OCI-LY7 (cell line): ENCODE measurements at regions not wholly inside any gene's neighbourhood (a gene's known extent, or its start where the extent isn't known, plus 50 kb on each side); places are given as distances from the start of the nearest gene placed in this dataset.

Source experiments
- BruUV-seq: library from RNA; stranded (reverse); fragments of 400-500 nt; replicated peaks from 2 replicates; lab custom pipeline; 2021; lab: Mats Ljungman, UMichigan
- CTCF ChIA-PET: fragments of 300-600 bp; sonication (Branson Sonifier 250); formaldehyde crosslinking; loops from one replicate; lab custom pipeline; 2022; ENCODE audit warnings: antibody characterized with exemption; ENCODE audit not compliant: unreplicated experiment; lab: Charles Lee
- POLR2A ChIA-PET: fragments of 300-600 bp; sonication (Branson Sonifier 250); formaldehyde crosslinking; loops from one replicate; lab custom pipeline; 2022; ENCODE audit warnings: antibody characterized with exemption; lab: Charles Lee
- DNase-seq: peaks from one replicate; pipeline ENCODE4 v3.0.0-alpha.2; 2015; ENCODE audit warnings: low spot score
- H2AFZ ChIP-seq: fragments of 200-600 bp; sonication (generic), shearing (Covaris generic); 2 replicates; pipeline ENCODE4 v1.6.1; 2014; ENCODE audit warnings: mild to moderate bottlenecking, antibody characterized with exemption, low read length, moderate library complexity
- H3K27ac ChIP-seq: fragments of 200-600 bp; sonication (generic); 2 replicates; pipeline ENCODE4 v1.5.1; 2014; ENCODE audit warnings: mixed run types, low read depth, mild to moderate bottlenecking, moderate library complexity, low read length, inconsistent platforms; ENCODE audit not compliant: poor library complexity, severe bottlenecking
- H3K36me3 ChIP-seq: fragments of 200-600 bp; sonication (generic); 2 replicates; pipeline ENCODE4 v1.6.1; 2014; ENCODE audit warnings: mild to moderate bottlenecking, antibody characterized with exemption, low read length, moderate library complexity, mixed read lengths; ENCODE audit not compliant: insufficient read depth
- H3K4me1 ChIP-seq: fragments of 200-600 bp; sonication (generic); 2 replicates; pipeline ENCODE4 v1.5.1; 2014; ENCODE audit warnings: mild to moderate bottlenecking, low read length; ENCODE audit not compliant: insufficient read depth, poor library complexity, severe bottlenecking
- H3K4me2 ChIP-seq: fragments of 200-600 bp; sonication (generic); 2 replicates; pipeline ENCODE4 v1.6.1; 2014; ENCODE audit warnings: mild to moderate bottlenecking, low read length
- H3K4me3 ChIP-seq: fragments of 200-600 bp; sonication (generic); 2 replicates; pipeline ENCODE4 v1.5.1; 2014; ENCODE audit warnings: mild to moderate bottlenecking, low read depth, low read length; ENCODE audit not compliant: poor library complexity, severe bottlenecking
- H3K79me2 ChIP-seq: fragments of 200-600 bp; sonication (generic); 2 replicates; pipeline ENCODE4 v1.6.1; 2016; ENCODE audit warnings: low read depth, mild to moderate bottlenecking, low read length, moderate library complexity, mixed read lengths; ENCODE audit not compliant: insufficient read depth
- H3K9me2 ChIP-seq: fragments of 200-600 bp; sonication (generic); 2 replicates; pipeline ENCODE4 v1.6.1; 2016; ENCODE audit warnings: mild to moderate bottlenecking, low read length, mixed read lengths; ENCODE audit not compliant: insufficient read depth
- H3K9me3 ChIP-seq: fragments of 200-600 bp; sonication (generic); 2 replicates; pipeline ENCODE4 v1.6.1; 2014; ENCODE audit warnings: mild to moderate bottlenecking, mixed run types, low read length, mixed read lengths
- H4K20me1 ChIP-seq: fragments of 200-600 bp; sonication (generic); 2 replicates; pipeline ENCODE4 v1.6.1; 2014; ENCODE audit warnings: mild to moderate bottlenecking, antibody characterized with exemption, low read length, moderate library complexity, mixed read lengths; ENCODE audit not compliant: insufficient read depth
- EZH2phosphoT487 ChIP-seq: fragments of 200-600 bp; sonication (generic); IDR thresholded peaks from 2 replicates; pipeline ENCODE4 v1.6.1; 2018; ENCODE audit warnings: low read depth, borderline replicate concordance, mild to moderate bottlenecking, mixed run types, antibody characterized with exemption, low read length, moderate library complexity, mixed read lengths
- intact Hi-C: fragments of 100-400 bp; cut with micrococcal nuclease; formaldehyde crosslinking; loops from one replicate; pipeline ENCODE4 v1.10.0; 2022; ENCODE audit not compliant: unreplicated experiment
- TF ChIP-seq, protein P1 (sequence below): fragments of 200-600 bp; sonication (generic); conservative IDR thresholded peaks from 2 replicates; pipeline ENCODE4 v1.5.1; 2014; ENCODE audit warnings: mild to moderate bottlenecking, antibody characterized with exemption, low read length, moderate library complexity, mixed read lengths

DNA sequence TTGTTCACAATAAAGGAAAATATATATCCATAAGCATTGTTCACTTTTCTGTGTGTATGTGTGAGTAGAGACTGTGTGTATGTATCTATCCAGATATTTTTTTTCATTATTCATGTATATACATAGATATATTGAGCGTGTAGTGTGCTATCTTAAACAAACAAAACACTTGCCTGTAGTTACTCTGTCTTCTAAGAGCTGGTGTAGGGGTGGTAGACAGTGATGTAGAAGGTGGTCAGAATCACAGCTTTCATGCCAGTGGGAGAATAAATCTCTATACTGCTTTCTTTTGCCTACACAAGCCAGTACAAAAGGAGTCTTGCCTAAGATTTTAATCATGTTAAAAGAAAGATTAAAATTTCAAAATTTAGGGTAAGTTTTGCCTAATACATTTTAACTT lies 122.0 kb downstream of the UCHL5 start:
- Histone ChIP-seq H3K9me3 (no peaks in the 10 kb centered on the region), H3K4me2 (no peak overlapping the region), H4K20me1 (no peaks in the 10 kb centered on the region), H3K36me3 (no peaks in the 10 kb centered on the region), H3K4me1 (no peaks in the 10 kb centered on the region), H3K27ac (no peak overlapping the region), H2AFZ (no peak overlapping the region), H3K4me3 (no peak overlapping the region), H3K79me2 (no peaks in the 10 kb centered on the region), H3K9me2 (no peaks in the 10 kb centered on the region)
- TF ChIP-seq EZH2phosphoT487 = no peak
- TF ChIP-seq, protein P1, sequence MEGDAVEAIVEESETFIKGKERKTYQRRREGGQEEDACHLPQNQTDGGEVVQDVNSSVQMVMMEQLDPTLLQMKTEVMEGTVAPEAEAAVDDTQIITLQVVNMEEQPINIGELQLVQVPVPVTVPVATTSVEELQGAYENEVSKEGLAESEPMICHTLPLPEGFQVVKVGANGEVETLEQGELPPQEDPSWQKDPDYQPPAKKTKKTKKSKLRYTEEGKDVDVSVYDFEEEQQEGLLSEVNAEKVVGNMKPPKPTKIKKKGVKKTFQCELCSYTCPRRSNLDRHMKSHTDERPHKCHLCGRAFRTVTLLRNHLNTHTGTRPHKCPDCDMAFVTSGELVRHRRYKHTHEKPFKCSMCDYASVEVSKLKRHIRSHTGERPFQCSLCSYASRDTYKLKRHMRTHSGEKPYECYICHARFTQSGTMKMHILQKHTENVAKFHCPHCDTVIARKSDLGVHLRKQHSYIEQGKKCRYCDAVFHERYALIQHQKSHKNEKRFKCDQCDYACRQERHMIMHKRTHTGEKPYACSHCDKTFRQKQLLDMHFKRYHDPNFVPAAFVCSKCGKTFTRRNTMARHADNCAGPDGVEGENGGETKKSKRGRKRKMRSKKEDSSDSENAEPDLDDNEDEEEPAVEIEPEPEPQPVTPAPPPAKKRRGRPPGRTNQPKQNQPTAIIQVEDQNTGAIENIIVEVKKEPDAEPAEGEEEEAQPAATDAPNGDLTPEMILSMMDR = no peak
- CTCF ChIA-PET = no interaction called here
- BruUV-seq = no TSS peak
- POLR2A ChIA-PET = interaction anchor here (0.5 to 0.6 kb wide), 2 partner anchors 61 to 91 kb away, joined by 3 to 4 read pairs; no protein-coding TSS in a partner anchor
- DNase-seq = no peak
- intact Hi-C loops = no loop called here

DNA sequence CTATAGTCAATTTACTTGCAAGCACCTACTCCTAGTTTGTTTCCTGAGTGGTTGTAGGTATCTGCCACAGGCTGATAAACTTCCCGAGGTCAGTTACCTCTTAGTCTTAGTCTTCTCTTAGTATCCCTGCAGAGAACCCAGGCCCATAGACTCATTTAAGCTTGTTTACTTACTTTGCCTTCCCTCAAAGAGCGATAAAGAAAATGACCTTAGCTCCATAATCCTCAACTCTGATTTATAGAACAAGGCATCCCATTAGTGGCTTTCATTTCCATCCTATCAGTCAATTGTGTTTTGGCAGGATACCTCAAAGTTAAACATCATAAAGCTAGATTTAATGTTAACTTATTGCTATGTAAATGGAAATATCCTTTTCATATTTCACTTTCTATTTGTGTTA lies 119.7 kb downstream of the UCHL5 start:
- Histone ChIP-seq H3K27ac (no peak overlapping the region), H3K4me1 (no peaks in the 10 kb centered on the region), H3K9me2 (no peaks in the 10 kb centered on the region), H3K36me3 (no peaks in the 10 kb centered on the region), H3K4me3 (no peak overlapping the region), H3K79me2 (no peaks in the 10 kb centered on the region), H3K9me3 (no peaks in the 10 kb centered on the region), H3K4me2 (no peak overlapping the region), H2AFZ (no peak overlapping the region), H4K20me1 (no peaks in the 10 kb centered on the region)
- POLR2A ChIA-PET = interaction anchor here (0.6 to 2.9 kb wide), 6 partner anchors 9 to 129 kb away, joined by 3 to 15 read pairs (median 3); no protein-coding TSS in a partner anchor
- intact Hi-C loops = no loop called here
- CTCF ChIA-PET = no interaction called here
- DNase-seq = no peak
- no TSS peak for BruUV-seq
- TF ChIP-seq, protein P1 = no peak

DNA sequence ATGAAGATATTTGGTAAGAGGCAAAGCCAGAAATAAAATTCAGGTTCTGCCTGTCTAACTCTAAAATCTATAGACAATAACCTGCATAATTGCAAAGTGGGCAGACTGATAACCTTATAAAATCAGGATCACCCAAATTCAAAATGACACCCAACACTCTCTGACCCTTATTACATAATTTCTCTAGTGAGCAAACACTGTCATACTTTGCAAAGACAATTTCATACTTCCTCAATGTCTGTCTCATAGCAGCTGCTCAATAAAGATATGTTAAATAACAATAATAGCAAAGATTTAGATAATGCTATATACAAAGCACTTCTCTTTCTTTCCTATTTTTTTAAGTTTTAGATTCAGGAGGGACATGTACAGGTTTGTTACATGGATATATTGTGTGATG lies 118.5 kb downstream of the UCHL5 start:
- TF ChIP-seq EZH2phosphoT487 = no peak
- TF ChIP-seq, protein P1 = no peak
- H3K27ac ChIP-seq = no peak overlapping the region
- no peak overlapping the region for H3K4me2 ChIP-seq
- DNase-seq = no peak
- ChIA-PET CTCF (no interaction called here), POLR2A (interaction anchor here (1.7 kb wide), 1 partner anchor 11 kb away, joined by 5 read pairs; no protein-coding TSS in a partner anchor)
- H2AFZ ChIP-seq = no peak overlapping the region
- intact Hi-C loops = no loop called here
- H3K79me2 ChIP-seq = no peaks in the 10 kb centered on the region
- no TSS peak for BruUV-seq
- H3K36me3 ChIP-seq = no peaks in the 10 kb centered on the region
- H3K9me2 ChIP-seq = no peaks in the 10 kb centered on the region
- no peak overlapping the region for H3K4me3 ChIP-seq
- no peaks in the 10 kb centered on the region for H3K9me3 ChIP-seq
- no peaks in the 10 kb centered on the region for H3K4me1 ChIP-seq
- H4K20me1 ChIP-seq = no peaks in the 10 kb centered on the region
